GM18502 (cell line): ENCODE measurements at regions not wholly inside any gene's neighbourhood (a gene's known extent, or its start where the extent isn't known, plus 50 kb on each side); places are given as distances from the start of the nearest gene placed in this dataset.

Source experiments
- ATAC-seq: cut with Tn5 transposase; IDR thresholded peaks from one replicate; pipeline ENCODE4 v1.9.1; 2021; ENCODE audit warnings: mild to moderate bottlenecking; ENCODE audit not compliant: unreplicated experiment, poor library complexity

DNA sequence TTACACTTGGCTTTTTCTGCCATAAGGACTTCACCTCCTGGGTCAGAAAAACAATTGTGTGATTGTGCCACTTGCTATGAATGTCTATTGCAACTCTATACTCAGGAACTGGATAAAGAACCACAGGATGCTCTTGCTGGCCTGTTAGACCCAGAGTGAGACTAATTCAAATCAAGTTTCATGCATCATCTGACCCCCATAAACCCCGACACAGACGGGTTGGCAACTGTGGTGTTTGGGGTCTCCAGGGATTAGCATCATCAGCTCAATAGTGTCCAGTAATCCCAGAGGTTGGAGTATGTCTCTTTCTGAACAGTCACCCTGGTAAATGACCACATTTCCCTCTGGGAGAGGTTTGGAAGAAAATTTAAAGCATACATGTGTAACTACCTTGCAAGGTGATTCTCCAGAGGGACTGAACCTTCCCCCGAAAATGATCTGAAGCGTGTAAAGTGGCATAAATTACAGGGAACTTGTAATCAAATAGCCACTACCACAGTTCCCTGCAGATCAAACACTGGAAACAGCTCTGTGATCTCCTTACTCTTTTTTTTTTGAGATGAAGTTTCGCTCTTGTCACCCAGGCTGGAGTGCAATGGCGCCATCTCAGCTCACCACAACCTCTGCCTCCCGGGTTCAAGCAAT is 1097.6 kb downstream of the TBC1D22A start:
- no peak for ATAC-seq

DNA sequence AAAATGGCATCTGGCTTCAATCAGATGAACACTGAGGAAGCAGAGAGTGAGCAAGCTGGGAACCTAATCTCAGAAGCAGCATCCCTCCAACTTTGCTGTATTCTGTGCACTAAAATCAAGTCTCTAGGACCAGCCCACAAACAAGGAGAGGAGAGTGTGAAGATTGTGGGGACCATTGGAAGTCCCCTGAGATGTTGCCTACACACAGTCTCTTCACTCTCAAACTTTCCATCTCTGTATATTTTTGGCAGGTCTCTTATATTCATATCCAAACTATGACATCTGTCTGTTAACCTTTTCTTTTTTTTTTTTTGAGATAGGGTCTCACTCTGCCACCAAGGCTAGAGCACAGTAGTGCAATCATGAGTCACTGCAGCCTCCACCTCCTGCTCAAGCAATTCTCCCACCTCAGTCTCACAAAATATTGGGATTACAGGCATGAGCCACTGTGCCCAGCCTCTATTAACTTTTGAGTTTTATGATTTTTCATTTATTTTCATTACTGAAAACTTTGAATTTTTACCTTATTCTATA is 1096.4 kb downstream of the TBC1D22A start:
- ATAC-seq: no peak

DNA sequence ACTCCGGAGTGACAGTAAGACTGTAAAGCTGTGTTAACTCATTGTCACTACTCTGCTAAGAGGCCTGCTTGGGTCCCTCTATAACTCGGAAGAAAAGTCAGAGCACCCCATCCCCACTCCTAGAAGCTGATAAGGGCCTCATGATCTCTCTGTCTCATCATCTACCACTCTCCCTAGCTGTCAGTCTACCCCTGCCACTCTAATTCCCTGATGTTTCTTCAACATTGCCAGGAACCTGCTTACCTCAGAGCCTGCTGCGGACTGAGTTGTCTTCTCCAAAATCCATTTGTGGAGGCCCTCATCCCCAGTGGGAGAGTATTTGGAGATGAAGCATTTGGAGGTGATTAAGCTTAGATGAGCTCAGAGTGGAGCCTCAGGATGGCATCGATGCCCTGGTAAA is 1092.2 kb downstream of the TBC1D22A start:
- ATAC-seq: no peak

DNA sequence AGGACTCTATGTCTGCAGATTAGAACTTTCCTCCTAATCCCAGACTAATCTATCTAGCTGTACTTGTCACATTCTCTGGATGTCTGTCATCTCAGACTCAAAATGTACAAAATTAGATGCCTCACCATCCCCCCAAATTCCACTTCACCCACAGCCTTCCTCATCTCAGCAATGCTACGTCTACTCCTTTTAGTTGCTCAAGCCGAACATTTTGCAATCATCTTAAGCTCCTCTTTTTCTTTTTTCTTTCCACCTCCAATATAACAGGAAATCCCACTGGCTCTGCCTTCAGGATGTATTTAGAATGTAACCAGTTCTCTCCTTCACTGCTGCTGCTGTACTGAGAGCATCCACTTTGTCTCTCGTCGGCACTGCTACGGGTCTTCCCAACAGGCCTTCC is 1091.8 kb downstream of the TBC1D22A start:
- no peak for ATAC-seq

- ATAC-seq: no peak
Measured at GRCh38 chr22:47853750-47854149, 1091.3 kb downstream of the TBC1D22A start.

GRCh38 chr22:47851586-47851985 is 1089.1 kb downstream of the TBC1D22A start:
- ATAC-seq: no peak

- ATAC-seq: no peak
Measured at GRCh38 chr22:47850644-47851151, 1088.2 kb downstream of the TBC1D22A start.

GRCh38 chr22:47849576-47849975 is 1087.1 kb downstream of the TBC1D22A start:
- ATAC-seq: no peak

- no peak for ATAC-seq
Measured at GRCh38 chr22:47848184-47848920, 1085.9 kb downstream of the TBC1D22A start.

DNA sequence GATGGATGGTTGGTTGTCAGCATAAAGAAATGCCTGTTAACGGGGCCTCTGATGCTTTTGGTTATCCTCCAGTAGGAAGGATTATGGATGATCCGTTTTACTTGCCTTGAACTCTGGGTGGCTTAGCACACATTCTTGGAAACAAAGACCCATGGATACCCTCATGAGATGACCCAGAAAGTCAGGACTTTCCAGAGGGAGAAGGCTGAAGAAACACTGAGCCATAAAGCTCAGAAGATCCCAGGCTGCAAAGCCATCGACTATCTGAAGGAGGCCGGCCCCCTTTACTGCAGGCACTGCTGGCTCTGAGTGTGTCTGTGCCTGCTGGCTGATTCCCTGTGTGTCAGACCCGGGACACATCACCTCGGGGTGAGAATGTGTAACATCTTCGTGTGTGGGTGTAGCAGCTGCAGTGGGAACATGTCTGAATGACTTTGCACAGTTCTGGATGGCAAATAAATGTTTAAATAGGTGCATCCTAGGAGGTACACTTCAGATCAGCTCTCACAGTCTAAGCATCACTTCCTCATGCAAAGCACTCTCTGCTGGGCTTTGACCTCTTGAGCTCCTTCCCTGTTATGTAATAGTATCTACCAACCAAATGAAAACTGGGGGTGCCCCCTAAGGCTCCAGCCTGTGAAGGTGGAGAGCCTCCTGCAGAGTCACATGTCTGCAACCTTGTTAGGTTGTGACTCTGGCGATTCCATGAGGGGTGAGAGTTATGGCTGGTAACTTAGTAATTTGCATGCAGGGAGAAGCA is 1084.9 kb downstream of the TBC1D22A start:
- ATAC-seq: no peak

- ATAC-seq: no peak
Measured at GRCh38 chr22:47846206-47846605, 1083.8 kb downstream of the TBC1D22A start.

- no peak for ATAC-seq
Measured at GRCh38 chr22:47842119-47842518, 1079.7 kb downstream of the TBC1D22A start.

DNA sequence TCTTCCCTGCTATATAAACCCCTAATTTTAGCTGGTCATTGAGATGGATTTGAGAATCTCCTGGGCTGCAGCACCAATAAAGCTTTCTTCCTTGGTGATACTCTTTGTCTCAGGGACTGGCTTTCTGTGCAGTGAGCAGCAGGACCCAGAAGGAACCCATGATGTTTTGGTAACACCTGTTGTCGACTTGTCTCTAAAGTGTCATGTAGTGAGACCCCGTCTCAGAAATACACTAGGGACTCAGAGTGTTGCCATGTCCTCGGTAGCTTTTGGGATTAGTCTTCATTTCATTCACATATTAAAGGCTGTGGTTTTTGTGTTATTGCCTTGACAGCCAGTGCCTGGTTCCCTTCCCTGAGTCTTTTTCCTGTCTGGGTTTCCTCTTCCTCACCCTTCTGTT is 1078.7 kb downstream of the TBC1D22A start:
- ATAC-seq: no peak

DNA sequence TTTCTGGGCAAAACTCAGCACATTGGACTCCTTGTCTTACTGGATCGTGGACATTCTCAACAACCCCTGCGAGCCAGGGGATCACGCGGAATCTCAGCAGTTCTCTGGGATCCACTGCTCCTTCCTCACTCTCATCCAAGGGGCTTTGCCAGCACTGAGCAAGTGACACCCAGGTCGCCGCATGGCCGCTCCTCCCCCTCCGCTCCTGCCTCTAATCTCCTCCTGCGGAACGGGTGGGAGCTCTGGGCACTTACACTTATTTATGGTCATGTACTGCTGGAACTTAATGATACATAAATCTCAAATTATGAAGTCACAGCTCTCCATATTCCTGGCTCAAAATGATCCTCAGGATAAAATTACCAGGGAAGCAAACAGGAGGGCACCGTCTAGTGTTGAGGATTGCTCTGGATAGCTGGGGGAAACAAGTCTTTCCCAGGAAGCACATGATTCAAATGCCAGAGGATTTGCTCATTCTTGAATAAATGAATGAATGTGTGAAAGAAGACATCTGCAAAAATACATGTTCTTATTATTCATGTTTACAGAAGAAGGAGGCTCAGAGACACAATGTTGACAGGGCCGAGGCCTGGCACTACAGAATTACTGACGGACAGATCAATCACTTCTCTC is 1077.3 kb downstream of the TBC1D22A start:
- no peak for ATAC-seq

DNA sequence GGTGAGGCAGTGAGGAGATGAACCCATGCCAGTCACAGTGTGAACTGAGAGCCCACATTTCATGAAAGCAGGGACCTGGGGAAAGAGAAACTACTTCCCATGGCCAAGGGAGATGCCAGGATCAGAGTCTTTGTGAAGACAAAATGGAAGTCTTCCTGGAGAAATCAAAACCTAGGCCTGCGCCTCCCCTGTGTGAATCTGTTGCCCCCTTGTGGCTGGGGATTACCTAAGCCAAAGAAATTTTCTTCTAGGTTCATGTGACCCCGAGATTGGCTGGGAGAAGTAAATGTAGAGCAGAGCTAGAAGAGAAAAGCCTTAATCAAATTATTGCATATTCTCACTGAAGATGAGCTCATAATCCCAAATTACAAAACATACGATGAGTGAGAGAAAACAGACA is 1075.3 kb downstream of the TBC1D22A start:
- no peak for ATAC-seq

DNA sequence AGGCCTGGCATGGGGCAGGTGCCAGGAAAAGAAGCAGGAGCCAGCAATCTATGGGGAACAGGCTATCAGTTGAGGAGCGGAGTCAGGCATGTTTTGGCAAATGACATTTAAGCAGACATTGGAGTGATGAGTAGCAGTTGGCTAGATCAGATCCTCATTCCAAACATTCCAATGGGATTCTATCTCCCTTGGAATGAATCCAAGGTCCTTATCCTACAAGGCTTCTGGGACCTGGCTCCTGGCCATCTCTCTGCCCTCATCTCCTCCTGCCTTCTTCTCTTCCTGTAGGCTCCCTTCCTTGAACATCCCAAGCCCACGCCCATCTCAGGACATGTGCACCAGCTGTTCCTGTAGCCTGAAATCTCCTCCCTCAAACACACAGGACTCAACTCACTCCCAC is 1074.5 kb downstream of the TBC1D22A start:
- ATAC-seq: no peak

- no peak for ATAC-seq
Measured at GRCh38 chr22:47835726-47836125, 1073.3 kb downstream of the TBC1D22A start.

- no peak for ATAC-seq
Measured at GRCh38 chr22:47826016-47826415, 1063.6 kb downstream of the TBC1D22A start.

- ATAC-seq: no peak
Measured at GRCh38 chr22:47822422-47822821, 1060.0 kb downstream of the TBC1D22A start.

DNA sequence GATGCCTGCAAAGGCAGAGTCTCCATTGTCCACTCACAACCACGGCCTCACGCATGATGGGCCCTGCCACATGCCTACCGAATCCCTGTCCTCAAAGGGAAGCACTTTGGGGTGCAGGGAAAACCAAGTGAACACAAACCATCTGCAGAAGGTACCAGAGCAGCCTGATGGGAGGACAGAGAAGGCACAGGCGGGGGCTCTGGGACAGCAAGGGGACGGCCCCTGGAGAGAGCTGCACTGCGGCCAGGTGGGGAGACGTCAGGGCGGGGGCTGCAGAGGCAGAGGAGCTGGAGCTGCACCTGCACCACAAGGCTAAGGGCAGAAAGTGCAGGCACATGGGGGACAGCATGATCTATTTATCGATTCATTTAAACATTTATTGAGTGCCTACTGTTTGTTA is 1056.0 kb downstream of the TBC1D22A start:
- ATAC-seq: no peak
